Muscle of back (tissue), 3 donors: ENCODE measurements at regions not wholly inside any gene's neighbourhood (a gene's known extent, or its start where the extent isn't known, plus 50 kb on each side); places are given as distances from the start of the nearest gene placed in this dataset.
"Not testable (repeated sequence)": the region's sequence is repeated elsewhere in the genome, so short reads cannot be mapped to it uniquely, and the experiment has no call there.

Experiments
- DNase-seq, 3 donors: peaks; one replicate each; pipeline versions ENCODE4 v3.0.0 to v3.0.0-alpha.2; 2013

DNA sequence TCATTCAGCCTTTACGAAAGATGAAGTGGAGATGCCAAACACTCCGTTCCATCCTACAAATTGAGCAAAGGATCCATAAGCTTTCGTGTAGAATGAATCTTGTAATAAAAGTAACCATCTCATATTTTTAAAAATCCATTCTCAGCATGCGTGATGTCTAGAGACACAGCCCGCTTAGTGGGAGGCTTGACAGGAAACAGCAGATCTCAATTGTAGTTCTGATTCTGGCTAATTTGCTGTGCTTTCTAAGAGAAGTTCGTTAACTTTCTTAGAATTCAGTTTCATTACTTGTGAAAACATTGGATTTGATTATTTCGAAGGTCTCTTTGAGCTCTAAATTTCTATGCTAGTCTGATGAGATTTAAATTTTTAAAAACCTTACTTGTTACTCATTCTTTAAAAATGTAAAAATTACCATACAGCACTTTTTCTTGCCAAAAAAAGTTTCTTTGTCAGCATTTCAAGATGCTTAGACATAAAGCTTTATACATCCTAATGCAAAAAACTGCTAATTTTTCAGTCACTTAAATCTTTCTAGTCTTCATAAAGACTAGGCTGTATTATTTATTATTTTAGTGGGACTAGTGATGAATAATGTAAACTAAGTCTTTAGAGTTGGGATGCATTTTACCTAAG is 66.9 kb upstream of the NEIL3 start:
- no peak for DNase-seq

- DNase-seq, result peak in 2 of 3 donors; percentile 29 to 58
Measured at GRCh38 chr4:177246641-177247584, 62.8 kb upstream of the NEIL3 start.

DNA sequence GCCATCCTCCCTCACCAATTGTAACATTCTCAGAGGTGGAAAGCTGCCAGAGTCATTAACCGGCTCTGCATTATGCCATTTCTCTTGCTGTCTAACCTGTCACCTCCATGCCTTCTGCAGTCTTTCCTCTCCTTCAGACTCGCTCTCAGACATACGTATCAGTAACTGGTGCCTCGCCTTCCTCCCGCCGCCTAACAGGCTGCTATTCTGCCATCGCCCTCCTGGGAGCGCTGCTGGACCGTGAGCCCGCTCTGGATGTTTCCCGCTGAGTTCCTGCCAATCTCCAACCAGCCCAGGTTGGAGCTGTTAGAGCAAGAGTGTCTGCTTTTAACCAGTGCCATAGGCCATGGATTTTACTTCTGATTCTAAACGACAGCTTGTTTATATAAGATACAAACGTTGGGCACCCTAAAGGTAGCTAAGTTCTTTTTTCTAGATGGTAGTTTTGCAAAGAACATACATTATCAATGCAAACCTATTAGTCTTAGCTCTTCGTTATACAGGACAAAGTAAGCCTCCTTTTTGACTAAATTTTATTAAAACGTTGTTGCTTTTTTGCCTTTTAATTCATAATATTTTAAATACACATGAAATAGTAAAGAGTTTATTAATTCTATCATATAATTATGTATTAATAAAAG is 59.5 kb upstream of the NEIL3 start:
- DNase-seq, result peak; percentile 37 to 69 (median 58)

DNA sequence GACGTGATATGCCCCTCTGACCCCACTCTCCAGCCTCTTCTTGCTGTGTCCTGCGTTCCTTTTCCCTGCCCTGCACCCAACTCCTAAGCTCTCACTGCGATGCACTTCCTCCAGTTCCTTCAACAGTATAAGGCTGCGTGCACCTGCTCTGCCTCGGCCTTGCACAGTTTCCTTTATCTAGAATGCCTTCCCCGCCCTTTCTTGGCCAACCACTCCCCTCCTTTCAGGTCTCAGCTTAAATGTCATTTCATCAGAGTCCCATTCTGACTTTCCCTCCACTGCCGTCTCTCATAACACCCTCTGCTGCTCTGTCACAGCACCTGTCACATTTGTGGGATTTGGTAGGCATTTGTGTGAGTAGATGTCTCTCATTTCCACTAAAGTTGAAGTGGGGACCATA is 58.4 kb upstream of the NEIL3 start:
- DNase-seq, result no peak

- no peak for DNase-seq
Measured at GRCh38 chr4:177255359-177255758, 54.3 kb upstream of the NEIL3 start.

GRCh38 chr4:177256950-177257349 is 52.7 kb upstream of the NEIL3 start:
- no peak for DNase-seq

GRCh38 chr4:177259466-177259865 is 50.2 kb upstream of the NEIL3 start:
- not testable (repeated sequence) for DNase-seq
